Tibial nerve (tissue), 4 donors: ENCODE measurements at regions not wholly inside any gene's neighbourhood (a gene's known extent, or its start where the extent isn't known, plus 50 kb on each side); places are given as distances from the start of the nearest gene placed in this dataset.

Source experiments
- DNase-seq, 2 donors: peaks; one replicate each; pipeline ENCODE4 v3.0.0-alpha.2; 2019; ENCODE audit warnings: low spot score in 2 of 2
- H3K27ac ChIP-seq, 4 donors: fragments of 200-600 bp; sonication (generic) in 3 of 4; one replicate each; pipeline ENCODE4 v1.5.1; 2017 to 2019; ENCODE audit warnings: mild to moderate bottlenecking in 1 of 4
- H3K27me3 ChIP-seq, 2 donors: fragments of 200-600 bp; sonication (generic) in 1 of 2; one replicate each; pipeline versions ENCODE4 v1.5.1 to v1.6.0; 2017 to 2019
- H3K36me3 ChIP-seq, 3 donors: fragments of 200-600 bp; sonication (generic); one replicate each; pipeline ENCODE4 v1.5.1; 2018 to 2019
- H3K4me1 ChIP-seq, 4 donors: fragments of 200-600 bp; sonication (generic) in 3 of 4; one replicate each; pipeline ENCODE4 v1.5.1; 2017 to 2019
- H3K4me3 ChIP-seq, 4 donors: fragments of 200-600 bp; sonication (generic) in 3 of 4; one replicate each; pipeline ENCODE4 v1.5.1; 2017 to 2019; ENCODE audit warnings: mild to moderate bottlenecking in 1 of 4, moderate library complexity in 1 of 4
- H3K9me3 ChIP-seq, 4 donors: fragments of 200-600 bp; sonication (generic) in 3 of 4; one replicate each; pipeline ENCODE4 v1.5.1; 2017 to 2019
- CTCF ChIP-seq, 5 experiments: fragments of 200-600 bp in 3 of 5; fragments of 450-650 bp in 2 of 5; sonication (generic) in 3 of 5; IDR thresholded peaks; one replicate each; pipeline ENCODE4 v1.5.1; 2016 to 2019; ENCODE audit warnings: antibody characterized with exemption in 5 of 5, mild to moderate bottlenecking in 3 of 5, moderate library complexity in 2 of 5
- EP300 ChIP-seq, 2 donors: sonication (generic); formaldehyde crosslinking; IDR thresholded peaks; one replicate each; pipeline ENCODE4 v1.6.1; 2017; ENCODE audit warnings: antibody characterized with exemption in 2 of 2, mild to moderate bottlenecking in 1 of 2
- POLR2A ChIP-seq, 2 donors: fragments of 450-650 bp; IDR thresholded peaks; one replicate each; pipeline ENCODE4 v1.6.1; 2017; ENCODE audit warnings: antibody characterized with exemption in 2 of 2, mild to moderate bottlenecking in 2 of 2, moderate library complexity in 2 of 2
- WGBS, 2 donors: methylation state at CpG; one replicate each; pipeline ENCODE4 v1.1.5; 2018; 5-methylcytosine and 5-hydroxymethylcytosine counted together

DNA sequence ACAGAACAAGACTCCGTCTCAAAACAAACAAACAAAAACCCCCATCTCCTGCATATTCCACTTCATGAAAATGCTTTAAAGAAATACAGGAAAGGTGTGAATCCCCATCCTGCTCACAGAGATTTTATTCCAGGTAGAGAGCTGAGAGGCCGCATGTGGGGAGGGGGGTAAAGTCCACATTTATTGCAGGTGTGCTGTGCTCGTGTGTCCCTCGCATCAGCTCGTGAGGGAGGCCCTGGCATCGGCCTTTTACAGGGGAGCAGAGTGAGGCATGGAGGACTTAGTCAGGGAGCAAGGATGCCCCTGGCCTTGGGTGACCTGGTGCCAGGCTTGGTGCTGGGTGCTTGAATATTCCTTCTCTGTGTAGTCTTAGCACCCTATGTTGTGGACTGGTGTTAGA lies 413.5 kb upstream of the C2CD4B start:
- WGBS, 2 donors, result 89 to 97% methylated on average over 6 of the region's 6 CpGs
- no peak for DNase-seq
- no peak for TF ChIP-seq EP300 (IDR thresholded peaks at IDR 0.05)
- Histone ChIP-seq H3K36me3 (no peaks in the 10 kb centered on the region), H3K9me3 (no peaks in the 10 kb centered on the region), H3K27me3 (no peaks in the 10 kb centered on the region), H3K4me1 (peaks cover 0 to 17% (median 0%) of the 10 kb centered on the region in 4 donors), H3K27ac (no peak overlapping the region), H3K4me3 (no peak overlapping the region)

DNA sequence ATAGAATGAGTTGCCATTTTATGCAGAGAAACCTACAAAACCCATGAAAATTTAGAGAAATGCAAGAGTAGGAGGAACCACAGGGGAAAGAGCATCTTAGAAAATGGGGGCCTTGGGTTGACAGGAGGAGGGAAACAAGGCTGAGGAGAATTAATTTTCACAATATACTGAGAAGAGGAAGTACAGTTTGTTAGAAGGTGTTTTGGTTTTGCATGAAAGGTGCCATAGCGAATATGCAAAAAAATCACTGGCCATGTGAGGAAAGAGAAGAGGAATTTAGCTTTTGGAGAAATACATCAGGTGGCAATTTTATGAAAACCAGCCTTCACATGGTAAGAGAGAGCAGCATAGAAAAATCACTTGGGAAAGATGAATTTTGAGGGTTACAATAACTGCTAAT lies 413.9 kb upstream of the C2CD4B start:
- TF ChIP-seq CTCF (IDR thresholded peaks at IDR 0.05), result no peak
- no peak for TF ChIP-seq POLR2A (IDR thresholded peaks at IDR 0.05)
- TF ChIP-seq EP300 (IDR thresholded peaks at IDR 0.05), result no peak
- H3K9me3 ChIP-seq, result no peaks in the 10 kb centered on the region
- 93 to 97% methylated on average over 1 of the region's 1 CpG for WGBS, 2 donors
- DNase-seq, result no peak
- H3K4me1 ChIP-seq, result peaks cover 0 to 15% (median 0%) of the 10 kb centered on the region in 4 donors
- no peaks in the 10 kb centered on the region for H3K27me3 ChIP-seq
- no peaks in the 10 kb centered on the region for H3K36me3 ChIP-seq
- no peak overlapping the region for H3K4me3 ChIP-seq
- H3K27ac ChIP-seq, result no peak overlapping the region

DNA sequence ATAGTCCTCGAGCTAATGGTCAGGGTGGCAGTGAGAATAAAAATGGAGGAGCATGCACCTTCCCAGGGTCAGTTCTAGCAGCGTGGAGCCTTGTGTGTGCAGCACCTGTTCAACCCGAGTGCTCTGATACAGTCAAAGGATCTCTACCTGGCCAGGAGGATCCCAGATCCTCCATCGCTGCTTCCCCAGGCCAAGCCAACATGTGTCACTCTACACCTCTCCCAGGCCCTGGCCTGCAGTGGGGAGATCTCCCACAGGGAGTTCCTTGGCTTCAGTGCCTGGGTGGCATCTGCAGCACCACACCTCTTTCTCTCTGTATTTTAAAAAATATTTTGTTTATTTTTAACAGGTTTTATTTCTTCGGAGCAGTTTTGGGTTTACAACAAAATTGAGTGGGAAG lies 414.8 kb upstream of the C2CD4B start:
- Histone ChIP-seq H3K4me3 (no peak overlapping the region), H3K9me3 (no peaks in the 10 kb centered on the region), H3K36me3 (no peaks in the 10 kb centered on the region), H3K27ac (no peak overlapping the region), H3K4me1 (peaks cover 0 to 18% (median 0%) of the 10 kb centered on the region in 4 donors), H3K27me3 (no peaks in the 10 kb centered on the region)
- TF ChIP-seq CTCF (IDR thresholded peaks at IDR 0.05) (no peak), POLR2A (IDR thresholded peaks at IDR 0.05) (no peak), EP300 (IDR thresholded peaks at IDR 0.05) (no peak)
- no peak for DNase-seq
- 89 to 90% methylated on average over 5 of the region's 5 CpGs for WGBS, 2 donors

- H3K27ac ChIP-seq, result no peak overlapping the region
- TF ChIP-seq EP300 (IDR thresholded peaks at IDR 0.05), result no peak
- TF ChIP-seq CTCF (IDR thresholded peaks at IDR 0.05), result no peak
- no peak for TF ChIP-seq POLR2A (IDR thresholded peaks at IDR 0.05)
- WGBS, 2 donors, result 80 to 87% methylated on average over 2 of the region's 2 CpGs
Observed at GRCh38 chr15:62582580-62582979, 417.5 kb upstream of the C2CD4B start.

DNA sequence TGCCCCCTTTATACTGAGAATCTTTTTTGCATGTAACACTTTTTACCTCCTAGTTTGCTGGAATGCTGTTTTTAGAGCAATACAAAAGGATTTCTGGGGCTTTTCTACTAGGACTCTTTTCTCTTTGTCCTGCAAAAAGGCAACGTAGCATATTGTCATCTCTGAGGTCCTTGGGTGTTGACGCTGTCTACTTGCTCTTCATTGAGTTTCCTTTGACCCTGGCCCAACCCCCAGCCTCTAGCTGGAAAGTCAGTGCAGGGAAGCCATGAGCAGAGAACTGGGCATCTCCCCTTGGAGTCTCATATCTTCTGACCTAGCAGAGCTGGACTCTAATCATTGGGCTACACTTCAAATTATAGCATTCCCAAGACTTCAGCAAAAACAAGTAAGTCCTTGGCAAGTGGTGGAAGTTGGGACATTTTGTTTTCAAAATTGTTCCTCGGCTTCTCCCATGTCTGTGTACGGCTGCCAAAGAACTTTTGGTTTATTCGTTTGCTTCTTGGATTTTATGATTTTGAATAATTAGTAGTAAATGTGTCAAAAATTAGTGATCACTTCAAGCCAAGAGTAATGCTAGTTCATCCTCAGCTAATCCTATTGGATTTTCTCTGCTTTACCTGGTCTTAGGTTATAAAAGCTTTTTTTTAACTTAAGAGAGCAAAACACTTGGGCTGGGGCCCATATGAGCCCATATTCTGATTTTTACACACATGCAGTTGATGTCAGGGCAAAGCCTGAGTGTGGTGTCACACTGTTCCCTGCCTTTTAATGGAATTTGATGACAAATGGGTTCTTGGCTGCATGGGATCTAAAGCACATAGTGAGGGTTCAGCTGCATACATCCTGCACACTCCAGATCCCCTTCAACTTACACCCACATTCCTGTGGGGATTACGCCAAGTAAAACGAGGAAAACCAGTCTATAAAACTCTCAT lies 419.5 kb upstream of the C2CD4B start:
- WGBS, 2 donors, result 70 to 73% methylated on average over 7 of the region's 7 CpGs
- Histone ChIP-seq H3K9me3 (no peaks in the 10 kb centered on the region), H3K36me3 (no peaks in the 10 kb centered on the region), H3K4me3 (no peak overlapping the region), H3K27me3 (no peaks in the 10 kb centered on the region), H3K4me1 (peaks cover 0 to 18% (median 0%) of the 10 kb centered on the region in 4 donors), H3K27ac (peak overlapping the region in 1 of 4 donors; percentile 18)
- no peak for DNase-seq
- peak in 1 of 2 donors; percentile 17 for TF ChIP-seq EP300 (IDR thresholded peaks at IDR 0.05)
- TF ChIP-seq POLR2A (IDR thresholded peaks at IDR 0.05), result no peak
- no peak for TF ChIP-seq CTCF (IDR thresholded peaks at IDR 0.05)

More at GRCh38 chr15:62582580-62582979, 417.5 kb upstream of the C2CD4B start:
- Histone ChIP-seq H3K36me3 (no peaks in the 10 kb centered on the region), H3K4me3 (no peak overlapping the region), H3K27me3 (no peaks in the 10 kb centered on the region), H3K4me1 (peaks cover 0 to 18% (median 0%) of the 10 kb centered on the region in 4 donors), H3K9me3 (no peaks in the 10 kb centered on the region)
- no peak for DNase-seq
